ENCODE measurements at regions not wholly inside any gene's neighbourhood (a gene's known extent, or its start where the extent isn't known, plus 50 kb on each side); places are given as distances from the start of the nearest gene placed in this dataset.
"Not testable (repeated sequence)": the region's sequence is repeated elsewhere in the genome, so short reads cannot be mapped to it uniquely, and the experiment has no call there.

- Histone ChIP-seq H3K36me3 (ENCODE audit: insufficient read depth, low read length) (no peaks in the 10 kb centered on the region), H3K9me3 (ENCODE audit: low read length) (no peaks in the 10 kb centered on the region), H2AFZ (ENCODE audit: low read depth, low read length) (no peak overlapping the region), H3K4me3 (ENCODE audit: low read length) (no peak overlapping the region), H3K4me1 (ENCODE audit: insufficient read depth, low read length) (no peaks in the 10 kb centered on the region), H3K27me3 (ENCODE audit: insufficient read depth, low read length) (no peaks in the 10 kb centered on the region)
These were observed 238.0 kb downstream of the MEX3B start for GRCh38 chr15:81807806-81808205.

DNA sequence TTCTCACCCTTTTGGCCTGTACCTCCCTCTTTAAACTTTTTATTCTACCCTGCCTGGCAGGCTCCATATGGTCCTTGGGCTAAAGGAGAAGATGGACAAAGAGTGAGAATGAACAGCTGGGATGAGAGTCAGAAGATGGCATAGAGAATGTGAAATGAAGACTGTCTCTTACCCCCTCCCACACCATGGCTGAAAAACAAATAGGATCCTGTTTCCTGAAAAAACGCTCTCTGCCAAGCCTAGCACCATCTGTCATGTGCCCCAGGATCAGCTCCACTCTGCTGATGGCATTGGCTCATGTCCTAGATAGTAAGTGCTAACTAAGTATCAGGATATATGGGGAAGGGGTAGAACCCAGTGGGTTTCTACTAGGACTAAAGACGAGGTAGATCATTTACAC lies 238.6 kb downstream of the MEX3B start:
- H3K4me1 ChIP-seq (ENCODE audit: insufficient read depth, low read length): no peaks in the 10 kb centered on the region
- no peak overlapping the region for H2AFZ ChIP-seq (ENCODE audit: low read depth, low read length)
- no peaks in the 10 kb centered on the region for H3K9me3 ChIP-seq (ENCODE audit: low read length)
- H3K4me3 ChIP-seq (ENCODE audit: low read length): no peak overlapping the region
- H3K36me3 ChIP-seq (ENCODE audit: insufficient read depth, low read length): no peaks in the 10 kb centered on the region
- H3K27me3 ChIP-seq (ENCODE audit: insufficient read depth, low read length): no peaks in the 10 kb centered on the region

DNA sequence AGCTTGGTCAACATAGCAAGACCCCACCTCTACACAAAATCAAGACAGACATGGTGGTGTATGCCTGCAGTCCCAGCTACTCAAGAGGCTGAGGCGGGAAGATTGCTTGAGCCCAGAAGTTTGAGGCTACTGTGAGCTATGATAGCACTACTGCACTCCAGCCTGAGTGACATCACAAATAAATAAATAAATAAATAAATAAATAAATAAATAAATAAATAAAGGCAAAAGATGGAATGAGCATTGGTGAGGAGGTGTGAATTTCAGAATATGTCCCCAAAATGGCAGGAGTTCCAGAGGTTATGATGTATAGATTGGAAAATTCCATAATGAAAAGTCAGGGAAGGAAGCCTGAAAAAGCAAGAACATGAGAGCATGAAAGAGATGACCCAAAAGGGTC lies 249.9 kb downstream of the MEX3B start:
- no peaks in the 10 kb centered on the region for H3K9me3 ChIP-seq (ENCODE audit: low read length)
- H3K27me3 ChIP-seq (ENCODE audit: insufficient read depth, low read length): no peaks in the 10 kb centered on the region
- H3K4me1 ChIP-seq (ENCODE audit: insufficient read depth, low read length): no peaks in the 10 kb centered on the region
- no peak overlapping the region for H2AFZ ChIP-seq (ENCODE audit: low read depth, low read length)
- H3K36me3 ChIP-seq (ENCODE audit: insufficient read depth, low read length): no peaks in the 10 kb centered on the region
- H3K4me3 ChIP-seq (ENCODE audit: low read length): no peak overlapping the region

GRCh38 chr15:81792646-81793045 lies 253.2 kb downstream of the MEX3B start:
- H3K9me3 ChIP-seq (ENCODE audit: low read length): no peaks in the 10 kb centered on the region
- no peak overlapping the region for H2AFZ ChIP-seq (ENCODE audit: low read depth, low read length)
- H3K4me1 ChIP-seq (ENCODE audit: insufficient read depth, low read length): no peaks in the 10 kb centered on the region
- H3K36me3 ChIP-seq (ENCODE audit: insufficient read depth, low read length): no peaks in the 10 kb centered on the region
- H3K4me3 ChIP-seq (ENCODE audit: low read length): no peak overlapping the region
- no peaks in the 10 kb centered on the region for H3K27me3 ChIP-seq (ENCODE audit: insufficient read depth, low read length)

DNA sequence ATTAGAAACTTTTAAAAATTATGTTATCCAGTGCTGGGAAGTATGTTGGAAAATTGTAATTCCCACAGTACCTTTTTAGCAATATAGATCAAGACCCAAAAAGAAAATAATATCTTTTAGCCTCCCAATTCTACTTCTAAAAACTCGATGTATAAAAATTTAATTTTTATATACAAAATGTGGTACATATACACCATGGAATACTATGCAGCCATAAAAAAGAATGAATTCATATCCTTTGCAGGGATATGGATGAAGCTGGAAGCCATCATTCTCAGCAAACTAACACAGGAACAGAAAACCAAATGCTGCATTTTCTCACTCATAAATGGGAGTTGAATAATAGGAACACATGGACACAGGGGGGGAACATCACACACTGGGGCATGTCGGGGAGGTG lies 254.5 kb downstream of the MEX3B start:
- not testable (repeated sequence) for H3K4me3 ChIP-seq (ENCODE audit: low read length); H3K27me3 ChIP-seq (ENCODE audit: insufficient read depth, low read length); H2AFZ ChIP-seq (ENCODE audit: low read depth, low read length); H3K4me1 ChIP-seq (ENCODE audit: insufficient read depth, low read length); H3K9me3 ChIP-seq (ENCODE audit: low read length); H3K36me3 ChIP-seq (ENCODE audit: insufficient read depth, low read length)

DNA sequence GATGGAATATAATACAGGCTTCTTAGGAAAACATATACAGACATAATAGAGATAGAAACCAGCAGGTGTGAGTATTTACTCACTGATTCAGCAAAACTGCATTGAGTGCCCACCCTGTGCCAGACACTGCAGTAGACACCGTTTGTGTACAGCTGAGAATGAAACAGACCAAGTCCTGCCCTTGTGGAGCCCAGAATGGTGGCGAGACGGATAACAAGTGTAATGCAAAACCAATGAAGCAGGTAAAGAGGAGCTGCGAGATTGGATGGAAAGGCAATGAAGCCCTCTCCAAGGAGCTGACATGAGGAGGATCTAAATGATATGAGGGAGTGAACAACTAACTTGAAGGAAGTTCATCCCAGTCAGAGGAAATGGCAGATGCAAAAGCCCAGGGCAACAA lies 256.4 kb downstream of the MEX3B start:
- Histone ChIP-seq H3K36me3 (ENCODE audit: insufficient read depth, low read length) (no peaks in the 10 kb centered on the region), H3K4me3 (ENCODE audit: low read length) (no peak overlapping the region), H3K9me3 (ENCODE audit: low read length) (no peaks in the 10 kb centered on the region), H3K27me3 (ENCODE audit: insufficient read depth, low read length) (no peaks in the 10 kb centered on the region), H3K4me1 (ENCODE audit: insufficient read depth, low read length) (no peaks in the 10 kb centered on the region), H2AFZ (ENCODE audit: low read depth, low read length) (no peak overlapping the region)

DNA sequence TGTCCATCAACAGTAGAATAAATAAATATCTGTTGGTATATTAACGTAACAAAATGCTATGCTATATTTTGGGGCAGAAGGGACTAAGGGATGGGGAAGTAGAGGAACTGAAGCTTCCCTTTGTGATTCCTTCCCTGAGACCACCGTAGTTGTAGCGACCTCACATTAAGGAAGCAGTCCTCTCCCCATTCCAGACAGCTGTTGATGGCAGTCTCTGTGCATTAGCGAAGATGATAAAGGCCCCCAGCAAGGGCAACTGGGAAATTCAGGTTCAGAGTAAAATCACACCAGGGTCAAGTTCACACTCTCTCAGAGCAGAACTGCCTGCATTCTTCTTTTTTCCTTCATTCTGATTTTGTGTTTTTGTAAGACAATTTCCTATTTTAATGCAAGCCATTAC lies 259.0 kb downstream of the MEX3B start:
- H3K36me3 ChIP-seq (ENCODE audit: insufficient read depth, low read length): no peaks in the 10 kb centered on the region
- H3K9me3 ChIP-seq (ENCODE audit: low read length): no peaks in the 10 kb centered on the region
- no peak overlapping the region for H3K4me3 ChIP-seq (ENCODE audit: low read length)

GRCh38 chr15:81785679-81786078 lies 260.1 kb downstream of the MEX3B start:
- no peaks in the 10 kb centered on the region for H3K4me1 ChIP-seq (ENCODE audit: insufficient read depth, low read length)
- no peak overlapping the region for H3K4me3 ChIP-seq (ENCODE audit: low read length)
- H2AFZ ChIP-seq (ENCODE audit: low read depth, low read length): no peak overlapping the region
- no peaks in the 10 kb centered on the region for H3K36me3 ChIP-seq (ENCODE audit: insufficient read depth, low read length)
- H3K9me3 ChIP-seq (ENCODE audit: low read length): no peaks in the 10 kb centered on the region
- no peaks in the 10 kb centered on the region for H3K27me3 ChIP-seq (ENCODE audit: insufficient read depth, low read length)

More for the DNA sequence above, 259.0 kb downstream of the MEX3B start:
- Histone ChIP-seq H2AFZ (ENCODE audit: low read depth, low read length) (no peak overlapping the region), H3K4me1 (ENCODE audit: insufficient read depth, low read length) (no peaks in the 10 kb centered on the region), H3K27me3 (ENCODE audit: insufficient read depth, low read length) (no peaks in the 10 kb centered on the region)

DNA sequence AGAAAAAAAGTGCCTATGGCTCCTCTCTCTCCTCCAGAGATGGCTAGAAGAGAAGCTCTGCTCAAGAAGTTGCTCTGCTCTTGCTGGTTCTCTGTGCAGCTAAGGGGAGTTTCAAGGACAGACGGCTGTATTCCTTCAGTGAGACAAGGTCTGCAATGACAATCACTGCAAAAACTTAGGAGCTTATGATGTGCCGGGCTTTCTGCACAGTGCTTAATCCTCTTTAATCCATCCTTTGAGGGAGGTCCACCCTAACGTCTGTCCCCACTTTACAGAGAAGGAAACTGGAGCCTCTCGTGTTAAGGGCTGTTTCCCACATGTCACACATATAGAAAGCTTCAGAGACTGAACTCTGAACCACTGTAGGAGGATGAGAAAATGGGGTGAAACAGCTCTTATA lies 260.6 kb downstream of the MEX3B start:
- H3K27me3 ChIP-seq (ENCODE audit: insufficient read depth, low read length): no peaks in the 10 kb centered on the region
- H2AFZ ChIP-seq (ENCODE audit: low read depth, low read length): no peak overlapping the region
- no peaks in the 10 kb centered on the region for H3K36me3 ChIP-seq (ENCODE audit: insufficient read depth, low read length)
- H3K4me3 ChIP-seq (ENCODE audit: low read length): no peak overlapping the region
- no peaks in the 10 kb centered on the region for H3K4me1 ChIP-seq (ENCODE audit: insufficient read depth, low read length)
- H3K9me3 ChIP-seq (ENCODE audit: low read length): no peaks in the 10 kb centered on the region

- Histone ChIP-seq H3K27me3 (ENCODE audit: insufficient read depth, low read length) (no peaks in the 10 kb centered on the region), H3K36me3 (ENCODE audit: insufficient read depth, low read length) (no peaks in the 10 kb centered on the region), H3K4me3 (ENCODE audit: low read length) (no peak overlapping the region)
These were observed 261.1 kb downstream of the MEX3B start for GRCh38 chr15:81784751-81785150.

GRCh38 chr15:81783586-81783985 lies 262.2 kb downstream of the MEX3B start:
- Histone ChIP-seq H3K4me1 (ENCODE audit: insufficient read depth, low read length) (no peaks in the 10 kb centered on the region), H3K4me3 (ENCODE audit: low read length) (no peak overlapping the region), H3K9me3 (ENCODE audit: low read length) (no peaks in the 10 kb centered on the region), H3K27me3 (ENCODE audit: insufficient read depth, low read length) (no peaks in the 10 kb centered on the region), H2AFZ (ENCODE audit: low read depth, low read length) (no peak overlapping the region), H3K36me3 (ENCODE audit: insufficient read depth, low read length) (no peaks in the 10 kb centered on the region)

More at GRCh38 chr15:81784751-81785150, 261.1 kb downstream of the MEX3B start:
- no peak overlapping the region for H2AFZ ChIP-seq (ENCODE audit: low read depth, low read length)
- no peaks in the 10 kb centered on the region for H3K4me1 ChIP-seq (ENCODE audit: insufficient read depth, low read length)
- no peaks in the 10 kb centered on the region for H3K9me3 ChIP-seq (ENCODE audit: low read length)

- no peak overlapping the region for H3K4me3 ChIP-seq (ENCODE audit: low read length)
These were observed 262.7 kb downstream of the MEX3B start for GRCh38 chr15:81783076-81783475.

DNA sequence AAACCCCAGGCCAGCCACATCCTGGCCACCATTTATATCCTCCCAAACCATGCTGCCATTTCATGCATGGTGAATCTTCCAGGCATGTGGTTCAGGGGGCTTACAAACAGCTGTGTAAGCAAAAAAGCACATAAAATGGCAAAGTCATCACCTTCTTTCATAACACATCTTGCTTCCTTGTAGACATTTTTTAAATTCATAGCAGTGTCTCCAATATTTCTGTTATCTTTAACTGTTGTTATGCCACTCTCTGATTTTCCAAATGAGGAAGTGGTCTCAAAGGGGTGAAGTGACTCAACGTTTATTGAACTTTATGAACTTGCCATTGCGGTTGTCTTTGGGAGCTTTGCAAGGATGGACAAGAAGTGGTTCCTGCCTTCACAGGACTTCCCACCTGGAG lies 264.4 kb downstream of the MEX3B start:
- H3K4me1 ChIP-seq (ENCODE audit: insufficient read depth, low read length): no peaks in the 10 kb centered on the region
- H2AFZ ChIP-seq (ENCODE audit: low read depth, low read length): no peak overlapping the region
- no peaks in the 10 kb centered on the region for H3K27me3 ChIP-seq (ENCODE audit: insufficient read depth, low read length)
- H3K9me3 ChIP-seq (ENCODE audit: low read length): no peaks in the 10 kb centered on the region
- H3K4me3 ChIP-seq (ENCODE audit: low read length): no peak overlapping the region
- no peaks in the 10 kb centered on the region for H3K36me3 ChIP-seq (ENCODE audit: insufficient read depth, low read length)

More at GRCh38 chr15:81783076-81783475, 262.7 kb downstream of the MEX3B start:
- Histone ChIP-seq H3K9me3 (ENCODE audit: low read length) (no peaks in the 10 kb centered on the region), H3K4me1 (ENCODE audit: insufficient read depth, low read length) (no peaks in the 10 kb centered on the region), H3K36me3 (ENCODE audit: insufficient read depth, low read length) (no peaks in the 10 kb centered on the region), H3K27me3 (ENCODE audit: insufficient read depth, low read length) (no peaks in the 10 kb centered on the region), H2AFZ (ENCODE audit: low read depth, low read length) (no peak overlapping the region)

GRCh38 chr15:81780966-81781365 lies 264.9 kb downstream of the MEX3B start:
- H3K27me3 ChIP-seq (ENCODE audit: insufficient read depth, low read length): no peaks in the 10 kb centered on the region
- no peaks in the 10 kb centered on the region for H3K4me1 ChIP-seq (ENCODE audit: insufficient read depth, low read length)

More at GRCh38 chr15:81780966-81781365, 264.9 kb downstream of the MEX3B start:
- H3K4me3 ChIP-seq (ENCODE audit: low read length): no peak overlapping the region
- no peaks in the 10 kb centered on the region for H3K9me3 ChIP-seq (ENCODE audit: low read length)
- no peak overlapping the region for H2AFZ ChIP-seq (ENCODE audit: low read depth, low read length)
- no peaks in the 10 kb centered on the region for H3K36me3 ChIP-seq (ENCODE audit: insufficient read depth, low read length)

Measured in neuron (in vitro differentiated cells).